NCI-H82 (cell line): ENCODE measurements at regions not wholly inside any gene's neighbourhood (a gene's known extent, or its start where the extent isn't known, plus 50 kb on each side); places are given as distances from the start of the nearest gene placed in this dataset.
"Not testable (repeated sequence)": the region's sequence is repeated elsewhere in the genome, so short reads cannot be mapped to it uniquely, and the experiment has no call there.

ENCODE experiments used
- DNase-seq: peaks from one replicate; lab custom pipeline; 2025; lab: John Stamatoyannopoulos, UW

DNA sequence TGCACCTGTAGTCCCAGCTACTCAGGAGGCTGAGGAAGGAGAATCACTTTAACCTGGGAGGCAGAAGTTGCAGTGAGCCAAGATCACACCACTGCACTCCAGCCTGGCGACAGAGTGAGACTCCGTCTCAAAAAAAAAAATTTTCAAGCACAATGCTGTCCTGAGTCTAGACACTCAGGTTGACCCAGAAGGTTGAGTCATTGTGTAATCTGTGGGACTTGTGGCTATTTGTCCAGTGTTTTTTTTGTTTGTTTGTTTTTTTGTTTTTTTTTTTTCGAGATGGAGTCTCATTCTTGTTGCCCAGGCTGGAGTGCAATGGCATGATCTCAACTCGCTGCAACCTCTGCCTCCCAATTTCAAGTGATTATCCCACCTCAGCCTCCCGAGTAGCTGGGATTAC, 74.3 kb upstream of the SOX13 start:
- not testable (repeated sequence) for DNase-seq

DNA sequence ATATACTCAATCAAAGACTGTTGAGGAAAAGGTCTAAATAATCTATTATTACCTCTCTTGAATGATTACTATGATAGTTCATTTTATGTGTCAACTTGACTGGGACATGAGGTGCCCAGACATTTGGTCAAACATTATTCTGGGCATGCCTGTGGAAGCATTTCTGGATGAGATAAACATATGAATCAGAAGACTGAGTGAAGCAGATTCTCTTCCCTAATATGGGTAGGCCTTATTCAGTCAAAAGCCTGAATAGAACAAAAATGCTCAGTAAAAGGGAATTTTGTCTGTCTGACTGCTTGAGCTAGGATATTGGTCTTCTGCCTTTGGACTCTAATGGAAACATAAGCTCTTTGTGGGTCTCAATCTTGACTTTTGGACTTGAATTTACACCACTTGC, 73.3 kb upstream of the SOX13 start:
- DNase-seq = no peak

DNA sequence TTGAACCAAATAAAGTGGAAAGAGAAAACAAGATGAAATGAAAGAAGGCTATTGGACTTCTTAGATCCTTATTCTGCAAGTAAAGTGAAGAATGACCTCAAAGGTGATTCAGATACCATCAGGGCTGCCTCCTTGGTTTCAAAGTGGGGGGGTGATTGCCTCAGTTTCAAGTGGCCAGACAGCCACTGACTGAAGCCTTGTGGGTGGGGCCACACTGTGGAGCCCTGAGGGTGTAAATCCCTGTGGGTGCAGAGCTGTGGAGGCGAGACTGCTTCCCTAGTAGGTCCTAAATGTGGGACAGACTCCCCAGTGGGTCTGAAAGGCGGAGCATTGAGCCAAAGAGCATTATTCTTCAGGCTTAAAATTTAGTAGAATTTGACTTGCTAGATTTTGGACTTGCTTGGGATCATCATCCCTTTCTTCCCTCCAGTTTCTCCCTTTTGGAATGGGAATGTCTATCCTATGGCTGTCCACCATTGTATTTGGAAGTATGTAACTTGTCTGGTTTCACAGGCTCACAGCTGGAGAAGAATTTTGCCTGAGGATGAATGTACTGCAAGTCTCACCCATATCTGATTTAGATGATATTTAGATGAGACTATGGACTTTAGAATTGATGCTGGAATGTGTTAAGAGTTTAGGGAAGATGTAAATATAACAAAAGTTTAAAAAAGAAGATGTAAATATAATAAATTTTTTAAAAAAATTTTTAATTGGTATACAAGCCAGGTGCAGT, 71.6 kb upstream of the SOX13 start:
- DNase-seq = no peak

DNA sequence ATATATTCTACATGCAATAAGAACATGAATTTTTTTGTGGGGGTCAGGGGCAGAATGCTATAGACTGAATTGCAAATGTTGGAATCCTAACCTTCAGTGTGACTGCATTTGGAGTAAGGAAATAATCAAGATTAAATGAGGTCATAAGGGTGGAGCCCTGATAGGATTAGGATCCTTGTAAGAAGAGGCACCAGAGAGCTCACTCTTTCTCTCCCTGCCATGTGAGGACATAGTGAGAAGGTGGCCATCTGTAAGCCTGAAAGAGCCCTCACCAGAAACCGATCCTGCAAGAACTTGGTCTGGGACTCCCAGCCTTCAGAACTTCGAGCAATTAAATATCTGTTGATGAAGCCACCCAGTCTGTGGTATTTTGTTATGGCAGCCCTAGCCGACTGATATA, 70.3 kb upstream of the SOX13 start:
- DNase-seq = peak; percentile 75

DNA sequence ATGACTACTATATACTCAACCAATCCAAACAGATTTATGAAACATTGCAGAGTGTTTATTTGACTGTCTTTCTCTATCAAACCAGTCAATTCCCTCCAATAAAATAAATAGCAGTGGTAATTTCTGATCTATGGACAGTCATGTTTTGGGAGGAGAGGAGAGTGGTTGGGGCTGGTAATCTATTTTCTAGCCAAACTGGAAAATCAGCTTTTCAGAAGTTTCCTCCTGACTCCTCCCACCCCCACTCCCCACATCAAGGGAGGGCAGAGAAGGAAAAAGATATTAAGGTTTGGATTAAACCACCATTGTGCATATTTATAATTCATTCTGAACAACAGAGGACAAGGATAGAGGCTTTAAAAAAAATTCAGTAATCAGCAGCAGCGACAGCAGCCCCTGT, 69.4 kb upstream of the SOX13 start:
- DNase-seq = no peak

DNA sequence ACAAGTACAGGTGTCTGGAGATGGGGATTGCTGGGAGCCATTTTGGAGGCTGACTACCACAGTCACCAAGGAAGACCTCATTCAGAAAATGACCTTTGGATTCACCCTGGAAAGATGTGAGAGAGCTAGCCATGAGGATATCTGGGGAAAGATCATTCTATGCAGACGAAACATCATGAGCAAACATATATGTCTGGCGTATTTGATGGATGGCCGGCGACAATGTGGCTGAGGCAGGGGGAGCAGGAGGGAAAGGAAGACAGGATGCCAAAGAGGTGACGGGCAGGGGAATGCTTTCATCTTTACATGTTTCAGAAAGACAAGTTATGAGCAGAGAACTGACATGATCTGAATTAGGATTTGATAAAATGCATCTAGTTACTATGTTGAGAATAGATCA, 61.5 kb upstream of the SOX13 start:
- no peak for DNase-seq

DNA sequence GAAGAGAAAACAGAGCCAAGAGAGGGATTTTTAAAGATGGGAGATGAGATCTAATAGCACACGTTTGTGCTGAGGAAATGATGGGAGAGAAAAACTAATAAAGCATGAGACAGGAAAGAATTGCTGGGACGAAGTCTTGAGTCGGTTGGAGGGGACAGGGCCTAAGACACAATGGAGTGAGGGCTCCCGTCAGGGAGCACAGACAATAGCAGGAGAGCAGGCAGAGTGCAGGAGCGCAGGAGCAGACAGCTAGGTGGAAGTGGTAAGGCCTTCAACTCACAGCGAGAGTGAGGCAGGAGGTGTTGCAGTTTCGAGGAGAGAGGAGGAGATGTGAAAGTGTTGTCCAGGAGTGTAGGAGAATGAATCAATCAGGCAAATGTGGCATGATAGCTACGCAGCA, 59.9 kb upstream of the SOX13 start:
- no peak for DNase-seq

DNA sequence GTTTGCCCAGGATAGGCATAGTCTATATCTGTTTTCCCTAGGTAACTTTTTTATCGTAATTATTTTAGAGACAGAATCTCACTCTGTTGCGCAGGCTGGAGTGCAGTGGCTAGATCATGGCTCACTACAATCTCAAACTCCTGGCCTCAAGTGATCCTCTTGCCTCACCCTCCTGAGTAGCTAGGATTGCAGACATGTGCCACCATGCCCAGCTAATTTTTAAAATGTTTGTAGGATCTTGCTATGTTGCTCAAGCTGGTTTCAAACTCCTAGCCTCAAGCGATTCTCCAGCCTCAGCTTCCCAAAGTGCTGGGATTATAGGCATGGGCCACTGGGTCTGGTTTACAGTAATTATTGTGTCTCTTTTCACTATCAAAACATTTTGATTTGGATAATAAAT, 58.6 kb upstream of the SOX13 start:
- no peak for DNase-seq

DNA sequence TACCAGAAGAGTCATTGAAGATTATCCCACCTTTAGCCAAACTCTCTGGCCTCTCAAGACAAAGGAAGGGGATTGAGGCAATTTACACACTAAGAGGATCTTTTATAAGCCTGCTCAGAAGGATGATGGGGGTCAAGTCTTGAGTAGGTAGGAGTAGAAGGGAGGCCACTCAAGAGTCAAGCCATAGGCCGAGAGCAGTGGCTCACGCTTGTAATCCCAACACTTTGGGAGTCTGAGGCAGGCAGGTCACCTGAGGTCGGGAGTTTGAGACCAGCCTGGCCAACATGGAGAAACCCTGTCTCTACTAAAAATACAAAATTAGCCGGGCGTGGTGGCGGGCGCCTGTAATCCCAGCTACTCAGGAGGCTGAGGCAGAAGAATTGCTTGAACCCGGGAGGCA, 58.0 kb upstream of the SOX13 start:
- DNase-seq = peak; percentile 73

DNA sequence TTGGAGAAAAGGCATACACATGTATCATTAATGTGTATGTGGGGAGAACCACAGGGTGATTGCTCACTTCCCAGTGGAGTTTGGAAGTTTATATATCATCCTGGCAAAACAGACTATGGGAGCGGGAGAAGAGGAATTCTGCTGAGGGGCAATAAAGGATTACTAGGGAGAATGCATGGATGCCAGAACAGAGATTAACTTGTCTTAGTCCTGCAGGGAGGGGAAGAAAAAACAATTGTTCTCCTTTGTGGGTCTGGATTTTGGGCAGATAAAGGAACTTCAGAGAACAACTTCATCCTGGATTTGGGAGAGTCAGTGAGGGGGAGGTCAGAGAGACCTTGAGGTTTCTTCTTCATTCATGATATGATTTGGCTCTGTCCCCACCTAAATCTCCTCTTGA, 55.9 kb upstream of the SOX13 start:
- DNase-seq = no peak

DNA sequence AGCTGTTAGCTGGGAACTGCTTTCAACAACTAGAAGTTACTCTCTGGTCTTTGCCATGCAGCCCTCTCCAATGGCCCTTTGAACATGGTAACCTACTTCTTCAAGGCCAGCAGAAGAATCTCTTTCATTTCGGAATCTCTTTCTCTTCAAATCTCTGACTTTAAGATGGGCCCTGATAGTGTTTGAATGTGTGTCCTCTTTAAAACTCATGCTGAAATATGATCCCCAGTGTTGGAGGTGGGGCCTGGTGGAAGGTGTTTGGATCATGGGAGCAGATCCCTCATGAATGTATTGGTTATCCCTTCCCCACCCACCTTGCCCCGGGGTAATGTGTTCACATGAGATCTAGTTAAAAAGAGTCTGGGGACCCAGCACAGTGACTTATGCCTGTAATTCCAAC, 54.5 kb upstream of the SOX13 start:
- no peak for DNase-seq
